Thymus (tissue), 11 donors: ENCODE measurements at regions not wholly inside any gene's neighbourhood (a gene's known extent, or its start where the extent isn't known, plus 50 kb on each side); places are given as distances from the start of the nearest gene placed in this dataset.

ENCODE experiments used
- DNase-seq, 9 donors: peaks; one replicate each; pipeline ENCODE4 v3.0.0-alpha.2; 2013; ENCODE audit warnings: low spot score in 9 of 9, low read depth in 6 of 9, missing footprints in 1 of 9
- H3K27ac ChIP-seq, 2 donors: one replicate each; pipeline ENCODE4 v1.5.1; 2013; ENCODE audit warnings: control low read depth in 1 of 2, low read depth in 1 of 2, low read length in 1 of 2, mild to moderate bottlenecking in 1 of 2, moderate library complexity in 1 of 2
- H3K27me3 ChIP-seq, 2 donors: one replicate each; pipeline ENCODE4 v1.5.1; 2013; ENCODE audit warnings: low read length in 1 of 2; ENCODE audit not compliant: control insufficient read depth in 2 of 2, insufficient read depth in 1 of 2
- H3K36me3 ChIP-seq, 2 donors: one replicate each; pipeline ENCODE4 v1.5.1; 2013; ENCODE audit warnings: low read length in 1 of 2, mild to moderate bottlenecking in 1 of 2, moderate library complexity in 1 of 2; ENCODE audit not compliant: control insufficient read depth in 2 of 2, insufficient read depth in 2 of 2
- H3K4me1 ChIP-seq, 2 donors: one replicate each; pipeline ENCODE4 v1.5.1; 2013; ENCODE audit warnings: low read length in 2 of 2; ENCODE audit not compliant: control insufficient read depth in 2 of 2, insufficient read depth in 2 of 2
- H3K4me3 ChIP-seq, 2 donors: one replicate each; pipeline ENCODE4 v1.5.1; 2013; ENCODE audit warnings: low read length in 2 of 2, control low read depth in 1 of 2, mild to moderate bottlenecking in 1 of 2
- H3K9me3 ChIP-seq, 2 donors: one replicate each; pipeline ENCODE4 v1.5.1; 2013; ENCODE audit warnings: low read length in 1 of 2, mild to moderate bottlenecking in 1 of 2; ENCODE audit not compliant: control insufficient read depth in 2 of 2, insufficient read depth in 1 of 2
- WGBS: extraction: QIAGEN DNeasy Blood & Tissue Kit; methylation state at CpG from one replicate; pipeline ENCODE4 v1.1.7; 2013; 5-methylcytosine and 5-hydroxymethylcytosine counted together
- donor health status: healthy.

- Histone ChIP-seq H3K9me3 (peaks cover 0 to 5% of the 10 kb centered on the region in 2 donors), H3K27ac (no peak overlapping the region), H3K27me3 (no peaks in the 10 kb centered on the region), H3K4me1 (no peaks in the 10 kb centered on the region), H3K4me3 (no peak overlapping the region), H3K36me3 (no peaks in the 10 kb centered on the region)
- no peak for DNase-seq
- 94% methylated on average over 2 of the region's 2 CpGs for WGBS
Observed at GRCh38 chr4:81997313-81997712, 376.5 kb downstream of the HNRNPD start.

GRCh38 chr4:81990898-81991297, 382.9 kb downstream of the HNRNPD start:
- WGBS = 86% methylated on average over 1 of the region's 1 CpG
- Histone ChIP-seq H3K36me3 (no peaks in the 10 kb centered on the region), H3K27ac (no peak overlapping the region), H3K9me3 (no peaks in the 10 kb centered on the region), H3K4me1 (no peaks in the 10 kb centered on the region), H3K27me3 (no peaks in the 10 kb centered on the region), H3K4me3 (no peak overlapping the region)
- no peak for DNase-seq

GRCh38 chr4:81990211-81990610, 383.6 kb downstream of the HNRNPD start:
- H3K9me3 ChIP-seq = no peaks in the 10 kb centered on the region
- no peak overlapping the region for H3K4me3 ChIP-seq
- H3K27ac ChIP-seq = no peak overlapping the region
- no peak for DNase-seq
- no peaks in the 10 kb centered on the region for H3K27me3 ChIP-seq
- no peaks in the 10 kb centered on the region for H3K4me1 ChIP-seq
- H3K36me3 ChIP-seq = no peaks in the 10 kb centered on the region
- WGBS = 81% methylated on average over 4 of the region's 4 CpGs

GRCh38 chr4:81989202-81989601, 384.6 kb downstream of the HNRNPD start:
- H3K27me3 ChIP-seq = no peaks in the 10 kb centered on the region
- no peaks in the 10 kb centered on the region for H3K9me3 ChIP-seq
- H3K4me1 ChIP-seq = no peaks in the 10 kb centered on the region
- WGBS = 61% methylated on average over 1 of the region's 1 CpG
- no peak overlapping the region for H3K27ac ChIP-seq
- H3K36me3 ChIP-seq = no peaks in the 10 kb centered on the region
- no peak overlapping the region for H3K4me3 ChIP-seq
- no peak for DNase-seq

GRCh38 chr4:81988178-81988577, 385.6 kb downstream of the HNRNPD start:
- Histone ChIP-seq H3K27me3 (no peaks in the 10 kb centered on the region), H3K27ac (no peak overlapping the region), H3K36me3 (no peaks in the 10 kb centered on the region), H3K4me3 (no peak overlapping the region), H3K4me1 (no peaks in the 10 kb centered on the region), H3K9me3 (no peaks in the 10 kb centered on the region)
- no peak for DNase-seq
- 95% methylated on average over 4 of the region's 4 CpGs for WGBS

- Histone ChIP-seq H3K9me3 (no peaks in the 10 kb centered on the region), H3K4me1 (no peaks in the 10 kb centered on the region), H3K27me3 (no peaks in the 10 kb centered on the region), H3K36me3 (no peaks in the 10 kb centered on the region), H3K4me3 (no peak overlapping the region), H3K27ac (no peak overlapping the region)
- no peak for DNase-seq
- 97% methylated on average over 3 of the region's 3 CpGs for WGBS
Observed at GRCh38 chr4:81984746-81985145, 389.0 kb downstream of the HNRNPD start.

- H3K27ac ChIP-seq = no peak overlapping the region
- no peak for DNase-seq
- H3K36me3 ChIP-seq = no peaks in the 10 kb centered on the region
- WGBS = 85% methylated on average over 2 of the region's 2 CpGs
- no peaks in the 10 kb centered on the region for H3K9me3 ChIP-seq
- H3K4me1 ChIP-seq = no peaks in the 10 kb centered on the region
- H3K27me3 ChIP-seq = no peaks in the 10 kb centered on the region
- no peak overlapping the region for H3K4me3 ChIP-seq
Observed at GRCh38 chr4:81982846-81983540, 390.8 kb downstream of the HNRNPD start.

GRCh38 chr4:81981218-81981617, 392.6 kb downstream of the HNRNPD start:
- no peak overlapping the region for H3K27ac ChIP-seq
- H3K4me1 ChIP-seq = no peaks in the 10 kb centered on the region
- H3K4me3 ChIP-seq = no peak overlapping the region
- no peaks in the 10 kb centered on the region for H3K27me3 ChIP-seq
- no peaks in the 10 kb centered on the region for H3K9me3 ChIP-seq
- no peaks in the 10 kb centered on the region for H3K36me3 ChIP-seq
- DNase-seq = no peak
- 95% methylated on average over 3 of the region's 3 CpGs for WGBS

- no peak overlapping the region for H3K4me3 ChIP-seq
- 96% methylated on average over 1 of the region's 1 CpG for WGBS
- H3K9me3 ChIP-seq = no peaks in the 10 kb centered on the region
- H3K36me3 ChIP-seq = no peaks in the 10 kb centered on the region
- H3K4me1 ChIP-seq = peaks cover 0 to 2% of the 10 kb centered on the region in 2 donors
- H3K27ac ChIP-seq = no peak overlapping the region
- DNase-seq = no peak
- H3K27me3 ChIP-seq = no peaks in the 10 kb centered on the region
Observed at GRCh38 chr4:81974523-81974922, 399.3 kb downstream of the HNRNPD start.
